H1 (cell line): ENCODE measurements at regions not wholly inside any gene's neighbourhood (a gene's known extent, or its start where the extent isn't known, plus 50 kb on each side); places are given as distances from the start of the nearest gene placed in this dataset.

ENCODE experiments used
- CTCF ChIA-PET: fragments of 300-600 bp; sonication (Branson Sonifier 250); formaldehyde crosslinking; loops from one replicate; lab custom pipeline; 2021; ENCODE audit not compliant: partially characterized antibody; lab: Charles Lee
- POLR2A ChIA-PET: fragments of 300-600 bp; sonication (Branson Sonifier 250); formaldehyde crosslinking; loops from one replicate; lab custom pipeline; 2021; ENCODE audit warnings: inconsistent platforms; ENCODE audit not compliant: partially characterized antibody; lab: Charles Lee
- DNase-seq, 2 experiments: peaks; one replicate each; pipeline versions ENCODE4 v3.0.0 to v3.0.0-alpha.2; 2010 to 2022; ENCODE audit warnings: low spot score in 2 of 2, low read depth in 1 of 2, mixed read lengths in 1 of 2
- FAIRE-seq: peaks from 2 replicates; lab custom pipeline; 2011; peaks lifted over from hg19 to GRCh38; lab: Jason Lieb, UNC
- H2AFZ ChIP-seq: 2 replicates; pipeline ENCODE4 v1.8.1; 2012; ENCODE audit warnings: low read length, inconsistent platforms
- H2AK5ac ChIP-seq: 2 replicates; pipeline ENCODE4 v1.6.1; 2013; ENCODE audit warnings: low read depth, low read length
- H2BK120ac ChIP-seq: replicated peaks from 2 replicates; pipeline ENCODE3; 2013; ENCODE audit warnings: low read depth, low read length, inconsistent platforms
- H2BK12ac ChIP-seq: 2 replicates; pipeline ENCODE4 v1.6.1; 2013; ENCODE audit warnings: low read depth, low read length
- H2BK15ac ChIP-seq: 2 replicates; pipeline ENCODE4 v1.6.1; 2013; ENCODE audit warnings: low read length
- H2BK20ac ChIP-seq: 2 replicates; pipeline ENCODE4 v1.6.1; 2013; ENCODE audit warnings: low read length
- H2BK5ac ChIP-seq: 2 replicates; pipeline ENCODE4 v1.6.1; 2013; ENCODE audit warnings: low read depth, low read length
- H3K14ac ChIP-seq: 2 replicates; pipeline ENCODE4 v1.6.1; 2013; ENCODE audit warnings: inconsistent platforms; ENCODE audit not compliant: insufficient read length
- H3K18ac ChIP-seq: 2 replicates; pipeline ENCODE4 v1.6.1; 2013; ENCODE audit warnings: low read length; ENCODE audit errors: extremely low read depth
- H3K23ac ChIP-seq: 2 replicates; pipeline ENCODE4 v1.6.1; 2013; ENCODE audit warnings: inconsistent platforms; ENCODE audit not compliant: insufficient read length
- H3K23me2 ChIP-seq: 2 replicates; pipeline ENCODE4 v1.6.1; 2013; ENCODE audit warnings: low read depth, low read length
- H3K27ac ChIP-seq: 2 replicates; pipeline ENCODE4 v1.6.1; 2011; ENCODE audit warnings: low read depth, low read length, inconsistent platforms
- H3K27me3 ChIP-seq, 4 experiments: replicated peaks in 1 of 4; 1 replicate in 1 of 4; 2 replicates in 3 of 4; pipeline versions ENCODE4 v1.6.1 to v1.8.1; 2011 to 2013; ENCODE audit warnings: low read length in 3 of 4, mild to moderate bottlenecking in 3 of 4, inconsistent platforms in 2 of 4, mixed read lengths in 2 of 4, moderate library complexity in 1 of 4; ENCODE audit not compliant: control insufficient read depth in 3 of 4, insufficient read depth in 3 of 4; ENCODE audit errors: extremely low read depth in 1 of 4
- H3K36me3 ChIP-seq, 4 experiments: 2 replicates each; pipeline versions ENCODE4 v1.6.1 to v1.8.1; 2011 to 2013; ENCODE audit warnings: mild to moderate bottlenecking in 4 of 4, low read length in 3 of 4, moderate library complexity in 2 of 4, control low read depth in 1 of 4, inconsistent platforms in 1 of 4; ENCODE audit not compliant: insufficient read depth in 4 of 4, control insufficient read depth in 2 of 4
- H3K4ac ChIP-seq: replicated peaks from 2 replicates; pipeline ENCODE3; 2013; ENCODE audit warnings: low read length, low read depth, mixed read lengths, inconsistent platforms; ENCODE audit not compliant: insufficient read length
- H3K4me1 ChIP-seq, 4 experiments: replicated peaks in 1 of 4; 1 replicate in 1 of 4; 2 replicates in 3 of 4; pipeline versions ENCODE4 v1.6.1 to v1.8.1; 2011 to 2013; ENCODE audit warnings: low read length in 3 of 4, inconsistent platforms in 2 of 4, mixed read lengths in 1 of 4; ENCODE audit not compliant: insufficient read depth in 4 of 4, control insufficient read depth in 3 of 4
- H3K4me2 ChIP-seq, 2 experiments: 2 replicates each; pipeline versions ENCODE4 v1.6.1 to v1.8.1; 2011 to 2013; ENCODE audit warnings: low read depth in 2 of 2, low read length in 2 of 2, control low read depth in 1 of 2, inconsistent platforms in 1 of 2, mild to moderate bottlenecking in 1 of 2; ENCODE audit not compliant: insufficient read depth in 1 of 2
- H3K4me3 ChIP-seq, 4 experiments: fragments of 200-600, 300-600 bp in 1 of 4; sonication (generic), shearing (Covaris generic), sonication (Bioruptor Twin) in 1 of 4; 2 replicates each; pipeline versions ENCODE4 v1.5.1 to v1.8.1; 2011 to 2016; ENCODE audit warnings: low read length in 4 of 4, low read depth in 3 of 4, control low read depth in 2 of 4, inconsistent platforms in 2 of 4, mild to moderate bottlenecking in 2 of 4, mixed read lengths in 1 of 4, moderate library complexity in 1 of 4; ENCODE audit not compliant: insufficient read depth in 2 of 4; ENCODE audit errors: extremely low read depth in 1 of 4
- H3K56ac ChIP-seq: replicated peaks from 2 replicates; pipeline ENCODE3; 2013; ENCODE audit warnings: low read depth, mild to moderate bottlenecking, mixed read lengths, low read length, inconsistent platforms; ENCODE audit not compliant: insufficient read length
- H3K79me1 ChIP-seq: 2 replicates; pipeline ENCODE4 v1.6.1; 2013; ENCODE audit warnings: low read depth, low read length, control low read depth
- H3K79me2 ChIP-seq, 2 experiments: 2 replicates each; pipeline versions ENCODE4 v1.6.1 to v1.8.1; 2012 to 2013; ENCODE audit warnings: low read length in 2 of 2, mild to moderate bottlenecking in 2 of 2, inconsistent platforms in 1 of 2; ENCODE audit not compliant: insufficient read depth in 2 of 2, control insufficient read depth in 1 of 2
- H3K9ac ChIP-seq, 4 experiments: replicated peaks in 1 of 4; 1 replicate in 1 of 4; 2 replicates in 3 of 4; pipeline versions ENCODE4 v1.6.1 to v1.8.1; 2011 to 2013; ENCODE audit warnings: low read depth in 3 of 4, low read length in 3 of 4, control low read depth in 2 of 4, mild to moderate bottlenecking in 2 of 4, moderate library complexity in 2 of 4, inconsistent platforms in 1 of 4; ENCODE audit errors: extremely low read depth in 1 of 4
- H3K9me3 ChIP-seq, 2 experiments: 2 replicates each; pipeline versions ENCODE4 v1.6.1 to v1.8.1; 2012 to 2013; ENCODE audit warnings: mild to moderate bottlenecking in 2 of 2, moderate library complexity in 2 of 2, control low read depth in 1 of 2, inconsistent platforms in 1 of 2, low read depth in 1 of 2, low read length in 1 of 2, mixed read lengths in 1 of 2; ENCODE audit not compliant: insufficient read depth in 2 of 2
- H4K20me1 ChIP-seq, 2 experiments: replicated peaks in 1 of 2; 2 replicates each; pipeline versions ENCODE3 to v1.8.1; 2011 to 2013; ENCODE audit warnings: inconsistent platforms in 2 of 2, low read length in 2 of 2, mild to moderate bottlenecking in 1 of 2; ENCODE audit not compliant: insufficient read depth in 2 of 2, control insufficient read depth in 1 of 2
- H4K5ac ChIP-seq: 2 replicates; pipeline ENCODE4 v1.6.1; 2013; ENCODE audit warnings: low read length, low read depth, mixed read lengths, inconsistent platforms; ENCODE audit not compliant: insufficient read length
- H4K8ac ChIP-seq: 2 replicates; pipeline ENCODE4 v1.8.0; 2013; ENCODE audit warnings: mild to moderate bottlenecking, moderate library complexity, low read length, inconsistent platforms; ENCODE audit not compliant: insufficient read depth; ENCODE audit errors: extremely low read depth
- H4K91ac ChIP-seq: replicated peaks from 2 replicates; pipeline ENCODE3; 2013; ENCODE audit warnings: low read length, mixed read lengths, inconsistent platforms; ENCODE audit not compliant: insufficient read length
- CHD2 ChIP-seq: IDR thresholded peaks from 2 replicates; pipeline ENCODE4 v1.6.1; 2012; ENCODE audit warnings: low read length, improper control_type of control experiment
- CTBP2 ChIP-seq: IDR thresholded peaks from 2 replicates; pipeline ENCODE4 v1.7.0; 2011; ENCODE audit warnings: borderline replicate concordance, mild to moderate bottlenecking, moderate library complexity, mixed read lengths, low read length; ENCODE audit not compliant: insufficient read depth, insufficient read length
- EP300 ChIP-seq, 2 experiments: IDR thresholded peaks; 1 replicate in 1 of 2; 2 replicates in 1 of 2; pipeline ENCODE4 v1.6.1; 2011 to 2012; ENCODE audit warnings: low read depth in 2 of 2, low read length in 2 of 2, mild to moderate bottlenecking in 2 of 2, borderline replicate concordance in 1 of 2, inconsistent platforms in 1 of 2, moderate library complexity in 1 of 2
- EZH2 ChIP-seq: fragments of 200-600 bp; sonication (generic); IDR thresholded peaks from 2 replicates; pipeline ENCODE4 v1.7.1; 2012; ENCODE audit warnings: low read depth, mild to moderate bottlenecking, moderate library complexity, low read length, inconsistent platforms; ENCODE audit not compliant: severe bottlenecking
- GABPA ChIP-seq: IDR thresholded peaks from 2 replicates; pipeline ENCODE4 v1.6.1; 2011; ENCODE audit warnings: mild to moderate bottlenecking, low read length, moderate library complexity, borderline replicate concordance; ENCODE audit not compliant: insufficient read depth
- NANOG ChIP-seq: IDR thresholded peaks from 2 replicates; pipeline ENCODE4 v1.6.1; 2011; ENCODE audit warnings: low read length, low read depth, mild to moderate bottlenecking, inconsistent platforms; ENCODE audit not compliant: insufficient read depth, poor library complexity, severe bottlenecking
- RAD21 ChIP-seq, 2 experiments: IDR thresholded peaks in 1 of 2; conservative IDR thresholded peaks in 1 of 2; 2 replicates each; pipeline ENCODE4 v1.6.1; 2011; ENCODE audit warnings: low read depth in 2 of 2, low read length in 2 of 2, improper control_type of control experiment in 1 of 2, inconsistent platforms in 1 of 2, mild to moderate bottlenecking in 1 of 2, moderate library complexity in 1 of 2
- RXRA ChIP-seq: IDR thresholded peaks from 2 replicates; pipeline ENCODE4 v1.6.1; 2011; ENCODE audit warnings: low read depth, mild to moderate bottlenecking, low read length, moderate library complexity; ENCODE audit not compliant: insufficient read depth
- WGBS, 2 experiments: shearing (Covaris generic) in 1 of 2; methylation state at CpG; one replicate each; pipeline versions ENCODE4 v1.1.6 to v1.1.7; 2013 to 2015; ENCODE audit warnings: low lambda C conversion rate in 2 of 2, mixed read lengths in 2 of 2, inconsistent platforms in 1 of 2, low coverage in 1 of 2, missing lambda C conversion rate in 1 of 2; ENCODE audit not compliant: insufficient replicate concordance in 2 of 2, insufficient coverage in 1 of 2, insufficient read length in 1 of 2; ENCODE audit errors: extremely low coverage in 1 of 2, missing lambda C conversion rate in 1 of 2; 5-methylcytosine and 5-hydroxymethylcytosine counted together
- TF ChIP-seq, protein P1 (sequence below), 3 experiments: IDR thresholded peaks; 1 replicate in 2 of 3; 2 replicates in 1 of 3; pipeline versions ENCODE4 v1.5.1 to v1.6.1; 2011; ENCODE audit warnings: low read length in 3 of 3, mild to moderate bottlenecking in 3 of 3, inconsistent platforms in 2 of 3, low read depth in 1 of 3, moderate library complexity in 1 of 3; ENCODE audit not compliant: insufficient read depth in 1 of 3; ENCODE audit errors: control extremely low read depth in 1 of 3
- TF ChIP-seq, protein P2 (sequence below): IDR thresholded peaks from 2 replicates; pipeline ENCODE4 v1.6.1; 2011; ENCODE audit warnings: low read depth, mild to moderate bottlenecking, low read length; ENCODE audit not compliant: insufficient read depth

DNA sequence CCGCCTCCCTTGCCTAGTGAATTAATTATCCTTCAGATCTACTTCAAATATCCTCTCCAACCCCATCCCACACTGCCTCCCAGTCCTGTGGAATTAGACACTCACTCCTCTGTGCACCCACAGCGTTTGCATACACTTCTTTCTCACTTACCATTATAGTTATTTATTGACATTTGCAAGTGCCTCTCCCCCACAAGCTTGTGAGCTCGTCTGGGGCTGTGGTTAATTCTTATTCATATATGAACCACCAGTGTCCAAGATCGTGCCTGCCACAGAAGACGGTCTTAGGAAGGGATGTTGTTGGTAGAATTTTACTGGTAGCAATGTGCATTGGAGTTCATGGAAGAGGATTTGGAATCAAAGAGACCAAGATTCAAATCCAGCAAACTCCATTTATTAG, 68.1 kb upstream of the AOAH start:
- Histone ChIP-seq H2BK120ac (no peak overlapping the region), H3K4ac (no peak overlapping the region), H3K9ac (no peak overlapping the region), H2BK12ac (no peak overlapping the region), H4K8ac (no peak overlapping the region), H3K79me2 (no peaks in the 10 kb centered on the region), H3K36me3 (no peaks in the 10 kb centered on the region), H2BK15ac (no peak overlapping the region), H3K27ac (no peak overlapping the region), H3K4me2 (no peak overlapping the region), H3K23me2 (no peaks in the 10 kb centered on the region), H3K79me1 (no peaks in the 10 kb centered on the region), H2BK20ac (no peak overlapping the region), H3K56ac (no peak overlapping the region), H2AK5ac (no peak overlapping the region), H3K18ac (no peak overlapping the region), H3K14ac (no peak overlapping the region), H2BK5ac (no peak overlapping the region), H2AFZ (no peak overlapping the region), H3K27me3 (no peaks in the 10 kb centered on the region), H3K4me3 (no peak overlapping the region), H4K20me1 (peaks cover 0 to 2% of the 10 kb centered on the region in 2 experiments), H3K9me3 (no peaks in the 10 kb centered on the region), H3K23ac (no peak overlapping the region), H3K4me1 (no peaks in the 10 kb centered on the region), H4K5ac (no peak overlapping the region), H4K91ac (no peak overlapping the region)
- no peak for FAIRE-seq
- ChIA-PET POLR2A (no interaction called here), CTCF (no interaction called here)
- 86% methylated on average over 5 of the region's 5 CpGs; no CpG with 5 or more reads in 1 of the 2 experiments for WGBS, 2 experiments
- no peak for DNase-seq
- TF ChIP-seq EZH2 (no peak), CTBP2 (no peak), RAD21 (IDR thresholded peaks at IDR 0.05 in 1 of 2, conservative IDR thresholded peaks at IDR 0.05 in 1 of 2; ENCODE audit: low read depth in 2 of 2, low read length in 2 of 2) (no peak), EP300 (IDR thresholded peaks at IDR 0.05; ENCODE audit: borderline replicate concordance in 1 of 2, low read depth in 2 of 2, low read length in 2 of 2) (no peak), RXRA (no peak), NANOG (no peak), CHD2 (no peak), GABPA (no peak)
- TF ChIP-seq, protein P1, sequence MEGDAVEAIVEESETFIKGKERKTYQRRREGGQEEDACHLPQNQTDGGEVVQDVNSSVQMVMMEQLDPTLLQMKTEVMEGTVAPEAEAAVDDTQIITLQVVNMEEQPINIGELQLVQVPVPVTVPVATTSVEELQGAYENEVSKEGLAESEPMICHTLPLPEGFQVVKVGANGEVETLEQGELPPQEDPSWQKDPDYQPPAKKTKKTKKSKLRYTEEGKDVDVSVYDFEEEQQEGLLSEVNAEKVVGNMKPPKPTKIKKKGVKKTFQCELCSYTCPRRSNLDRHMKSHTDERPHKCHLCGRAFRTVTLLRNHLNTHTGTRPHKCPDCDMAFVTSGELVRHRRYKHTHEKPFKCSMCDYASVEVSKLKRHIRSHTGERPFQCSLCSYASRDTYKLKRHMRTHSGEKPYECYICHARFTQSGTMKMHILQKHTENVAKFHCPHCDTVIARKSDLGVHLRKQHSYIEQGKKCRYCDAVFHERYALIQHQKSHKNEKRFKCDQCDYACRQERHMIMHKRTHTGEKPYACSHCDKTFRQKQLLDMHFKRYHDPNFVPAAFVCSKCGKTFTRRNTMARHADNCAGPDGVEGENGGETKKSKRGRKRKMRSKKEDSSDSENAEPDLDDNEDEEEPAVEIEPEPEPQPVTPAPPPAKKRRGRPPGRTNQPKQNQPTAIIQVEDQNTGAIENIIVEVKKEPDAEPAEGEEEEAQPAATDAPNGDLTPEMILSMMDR (IDR thresholded peaks at IDR 0.05; ENCODE audit: control extremely low read depth in 1 of 3, insufficient read depth in 1 of 3, low read depth in 1 of 3, low read length in 3 of 3), result no peak
- TF ChIP-seq, protein P2, sequence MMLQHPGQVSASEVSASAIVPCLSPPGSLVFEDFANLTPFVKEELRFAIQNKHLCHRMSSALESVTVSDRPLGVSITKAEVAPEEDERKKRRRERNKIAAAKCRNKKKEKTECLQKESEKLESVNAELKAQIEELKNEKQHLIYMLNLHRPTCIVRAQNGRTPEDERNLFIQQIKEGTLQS, result no peak
